ENCODE measurements at regions not wholly inside any gene's neighbourhood (a gene's known extent, or its start where the extent isn't known, plus 50 kb on each side); places are given as distances from the start of the nearest gene placed in this dataset.

- Histone ChIP-seq H3K27me3 (ENCODE audit: control insufficient read depth in 1 of 2, insufficient read depth in 1 of 2, low read length in 2 of 2) (peaks cover 3 to 8% of the 10 kb centered on the region in 2 experiments), H3K9ac (ENCODE audit: low read length) (no peak overlapping the region), H3K4me3 (ENCODE audit: insufficient read depth in 1 of 2, low read depth in 1 of 2, low read length in 2 of 2) (no peak overlapping the region), H2BK120ac (ENCODE audit: low read depth, low read length) (no peak overlapping the region), H2BK5ac (ENCODE audit: low read depth, low read length, poor library complexity, severe bottlenecking) (no peak overlapping the region), H4K91ac (ENCODE audit: low read length) (no peak overlapping the region), H4K8ac (ENCODE audit: low read length) (no peak overlapping the region), H3K4ac (ENCODE audit: low read depth in 1 of 2, low read length in 2 of 2) (no peak overlapping the region), H2BK12ac (ENCODE audit: low read length in 2 of 2) (no peak overlapping the region), H3K27ac (ENCODE audit: low read length, poor library complexity, severe bottlenecking) (no peak overlapping the region), H3K36me3 (ENCODE audit: control insufficient read depth in 1 of 2, insufficient read depth in 2 of 2, low read depth in 1 of 2, low read length in 2 of 2) (no peaks in the 10 kb centered on the region), H3K4me1 (ENCODE audit: control insufficient read depth, insufficient read depth, low read depth, low read length) (no peaks in the 10 kb centered on the region), H3K9me3 (ENCODE audit: control insufficient read depth, low read length) (peaks cover 3% of the 10 kb centered on the region), H3K14ac (ENCODE audit: low read length in 2 of 2) (no peak overlapping the region), H3K23ac (ENCODE audit: low read length in 2 of 2) (no peak overlapping the region), H3K79me1 (replicated peaks; ENCODE audit: low read length, poor library complexity, severe bottlenecking) (no peaks in the 10 kb centered on the region), H3K4me2 (ENCODE audit: low read length, poor library complexity, severe bottlenecking) (no peak overlapping the region), H2BK15ac (ENCODE audit: low read depth, poor library complexity, severe bottlenecking) (no peak overlapping the region), H2AK5ac (ENCODE audit: low read length, severe bottlenecking) (no peak overlapping the region), H3K18ac (ENCODE audit: low read depth in 1 of 2, low read length in 2 of 2) (no peak overlapping the region), H2AFZ (ENCODE audit: low read depth, low read length) (no peak overlapping the region)
- WGBS: 37% methylated on average over 5 of the region's 5 CpGs
- DNase-seq: no peak
Observed at GRCh38 chr1:177811429-177811828, 158.4 kb downstream of the SEC16B start.

GRCh38 chr1:177809819-177810218 lies 160.0 kb downstream of the SEC16B start:
- Histone ChIP-seq H3K4me2 (ENCODE audit: low read length, poor library complexity, severe bottlenecking) (no peak overlapping the region), H3K4ac (ENCODE audit: low read depth in 1 of 2, low read length in 2 of 2) (no peak overlapping the region)
- WGBS: 63% methylated on average over 4 of the region's 5 CpGs

GRCh38 chr1:177802304-177802703 lies 167.6 kb downstream of the SEC16B start:
- H2BK15ac ChIP-seq (ENCODE audit: low read depth, poor library complexity, severe bottlenecking): no peak overlapping the region

More at GRCh38 chr1:177809819-177810218, 160.0 kb downstream of the SEC16B start:
- Histone ChIP-seq H2BK12ac (ENCODE audit: low read length in 2 of 2) (no peak overlapping the region), H2BK15ac (ENCODE audit: low read depth, poor library complexity, severe bottlenecking) (no peak overlapping the region), H2AK5ac (ENCODE audit: low read length, severe bottlenecking) (no peak overlapping the region), H3K27ac (ENCODE audit: low read length, poor library complexity, severe bottlenecking) (no peak overlapping the region), H3K27me3 (ENCODE audit: control insufficient read depth in 1 of 2, insufficient read depth in 1 of 2, low read length in 2 of 2) (peaks cover 3 to 8% of the 10 kb centered on the region in 2 experiments), H3K9me3 (ENCODE audit: control insufficient read depth, low read length) (no peaks in the 10 kb centered on the region), H2BK5ac (ENCODE audit: low read depth, low read length, poor library complexity, severe bottlenecking) (no peak overlapping the region), H4K91ac (ENCODE audit: low read length) (no peak overlapping the region), H3K18ac (ENCODE audit: low read depth in 1 of 2, low read length in 2 of 2) (no peak overlapping the region), H3K4me3 (ENCODE audit: insufficient read depth in 1 of 2, low read depth in 1 of 2, low read length in 2 of 2) (no peak overlapping the region), H3K14ac (ENCODE audit: low read length in 2 of 2) (no peak overlapping the region), H3K36me3 (ENCODE audit: control insufficient read depth in 1 of 2, insufficient read depth in 2 of 2, low read depth in 1 of 2, low read length in 2 of 2) (no peaks in the 10 kb centered on the region), H2AFZ (ENCODE audit: low read depth, low read length) (no peak overlapping the region), H3K9ac (ENCODE audit: low read length) (no peak overlapping the region), H4K8ac (ENCODE audit: low read length) (no peak overlapping the region), H3K4me1 (ENCODE audit: control insufficient read depth, insufficient read depth, low read depth, low read length) (no peaks in the 10 kb centered on the region), H3K79me1 (replicated peaks; ENCODE audit: low read length, poor library complexity, severe bottlenecking) (no peaks in the 10 kb centered on the region), H2BK120ac (ENCODE audit: low read depth, low read length) (no peak overlapping the region), H3K23ac (ENCODE audit: low read length in 2 of 2) (no peak overlapping the region)
- DNase-seq: no peak

GRCh38 chr1:177801790-177802189 lies 168.1 kb downstream of the SEC16B start:
- WGBS: 96% methylated on average over 3 of the region's 3 CpGs
- H3K18ac ChIP-seq (ENCODE audit: low read depth in 1 of 2, low read length in 2 of 2): no peak overlapping the region

More at GRCh38 chr1:177802304-177802703, 167.6 kb downstream of the SEC16B start:
- 50% methylated on average over 1 of the region's 2 CpGs for WGBS
- no peak for DNase-seq
- H3K4me3 ChIP-seq (ENCODE audit: insufficient read depth in 1 of 2, low read depth in 1 of 2, low read length in 2 of 2): no peak overlapping the region
- no peak overlapping the region for H4K91ac ChIP-seq (ENCODE audit: low read length)
- H3K27ac ChIP-seq (ENCODE audit: low read length, poor library complexity, severe bottlenecking): no peak overlapping the region
- no peak overlapping the region for H2BK120ac ChIP-seq (ENCODE audit: low read depth, low read length)
- no peak overlapping the region for H4K8ac ChIP-seq (ENCODE audit: low read length)
- no peaks in the 10 kb centered on the region for H3K36me3 ChIP-seq (ENCODE audit: control insufficient read depth in 1 of 2, insufficient read depth in 2 of 2, low read depth in 1 of 2, low read length in 2 of 2)
- H3K4ac ChIP-seq (ENCODE audit: low read depth in 1 of 2, low read length in 2 of 2): no peak overlapping the region
- H3K9ac ChIP-seq (ENCODE audit: low read length): no peak overlapping the region
- peaks cover 13 to 36% of the 10 kb centered on the region in 2 experiments for H3K27me3 ChIP-seq (ENCODE audit: control insufficient read depth in 1 of 2, insufficient read depth in 1 of 2, low read length in 2 of 2)
- peaks cover 16% of the 10 kb centered on the region for H3K9me3 ChIP-seq (ENCODE audit: control insufficient read depth, low read length)
- no peaks in the 10 kb centered on the region for H3K4me1 ChIP-seq (ENCODE audit: control insufficient read depth, insufficient read depth, low read depth, low read length)
- H3K14ac ChIP-seq (ENCODE audit: low read length in 2 of 2): no peak overlapping the region
- no peaks in the 10 kb centered on the region for H3K79me1 ChIP-seq (replicated peaks; ENCODE audit: low read length, poor library complexity, severe bottlenecking)
- H2AFZ ChIP-seq (ENCODE audit: low read depth, low read length): no peak overlapping the region
- H2AK5ac ChIP-seq (ENCODE audit: low read length, severe bottlenecking): no peak overlapping the region
- H2BK5ac ChIP-seq (ENCODE audit: low read depth, low read length, poor library complexity, severe bottlenecking): no peak overlapping the region
- H3K4me2 ChIP-seq (ENCODE audit: low read length, poor library complexity, severe bottlenecking): no peak overlapping the region
- H2BK12ac ChIP-seq (ENCODE audit: low read length in 2 of 2): no peak overlapping the region
- no peak overlapping the region for H3K23ac ChIP-seq (ENCODE audit: low read length in 2 of 2)
- H3K18ac ChIP-seq (ENCODE audit: low read depth in 1 of 2, low read length in 2 of 2): no peak overlapping the region

More at GRCh38 chr1:177801790-177802189, 168.1 kb downstream of the SEC16B start:
- Histone ChIP-seq H3K9me3 (ENCODE audit: control insufficient read depth, low read length) (peaks cover 16% of the 10 kb centered on the region), H2AFZ (ENCODE audit: low read depth, low read length) (no peak overlapping the region), H2BK15ac (ENCODE audit: low read depth, poor library complexity, severe bottlenecking) (no peak overlapping the region), H3K4me1 (ENCODE audit: control insufficient read depth, insufficient read depth, low read depth, low read length) (no peaks in the 10 kb centered on the region), H3K27me3 (ENCODE audit: control insufficient read depth in 1 of 2, insufficient read depth in 1 of 2, low read length in 2 of 2) (peaks cover 13 to 41% of the 10 kb centered on the region in 2 experiments), H3K27ac (ENCODE audit: low read length, poor library complexity, severe bottlenecking) (no peak overlapping the region), H3K9ac (ENCODE audit: low read length) (no peak overlapping the region), H2BK5ac (ENCODE audit: low read depth, low read length, poor library complexity, severe bottlenecking) (no peak overlapping the region), H2BK120ac (ENCODE audit: low read depth, low read length) (no peak overlapping the region), H3K79me1 (replicated peaks; ENCODE audit: low read length, poor library complexity, severe bottlenecking) (no peaks in the 10 kb centered on the region), H3K4me2 (ENCODE audit: low read length, poor library complexity, severe bottlenecking) (no peak overlapping the region), H2AK5ac (ENCODE audit: low read length, severe bottlenecking) (no peak overlapping the region), H3K4ac (ENCODE audit: low read depth in 1 of 2, low read length in 2 of 2) (no peak overlapping the region), H2BK12ac (ENCODE audit: low read length in 2 of 2) (no peak overlapping the region), H3K4me3 (ENCODE audit: insufficient read depth in 1 of 2, low read depth in 1 of 2, low read length in 2 of 2) (no peak overlapping the region), H3K36me3 (ENCODE audit: control insufficient read depth in 1 of 2, insufficient read depth in 2 of 2, low read depth in 1 of 2, low read length in 2 of 2) (no peaks in the 10 kb centered on the region), H3K14ac (ENCODE audit: low read length in 2 of 2) (no peak overlapping the region), H4K8ac (ENCODE audit: low read length) (no peak overlapping the region), H3K23ac (ENCODE audit: low read length in 2 of 2) (no peak overlapping the region), H4K91ac (ENCODE audit: low read length) (no peak overlapping the region)
- no peak for DNase-seq

Measured in mesenchymal stem cell (in vitro differentiated cells and primary cell).